ENCODE measurements at regions not wholly inside any gene's neighbourhood (a gene's known extent, or its start where the extent isn't known, plus 50 kb on each side); places are given as distances from the start of the nearest gene placed in this dataset.

GRCh38 chr2:234331566-234331965 is 165.3 kb downstream of the ARL4C start:
- H3K27me3 ChIP-seq, result no peaks in the 10 kb centered on the region
- no peak for DNase-seq
- TF ChIP-seq CTCF (IDR thresholded peaks at IDR 0.05), result no peak

GRCh38 chr2:234330902-234331301 is 166.0 kb downstream of the ARL4C start:
- DNase-seq, result no peak
- Histone ChIP-seq H3K4me3 (no peak overlapping the region), H3K27me3 (no peaks in the 10 kb centered on the region), H3K36me3 (no peaks in the 10 kb centered on the region), H3K9me3 (no peaks in the 10 kb centered on the region), H3K27ac (no peak overlapping the region), H3K4me1 (no peaks in the 10 kb centered on the region)
- TF ChIP-seq CTCF (IDR thresholded peaks at IDR 0.05), result no peak
- intact Hi-C loops (cut with DNase I; ENCODE audit: low total_unique reads), result no loop called here

More at GRCh38 chr2:234331566-234331965, 165.3 kb downstream of the ARL4C start:
- H3K27ac ChIP-seq, result no peak overlapping the region
- H3K9me3 ChIP-seq, result no peaks in the 10 kb centered on the region
- no peaks in the 10 kb centered on the region for H3K36me3 ChIP-seq
- no peaks in the 10 kb centered on the region for H3K4me1 ChIP-seq
- intact Hi-C loops (cut with DNase I; ENCODE audit: low total_unique reads), result no loop called here
- no peak overlapping the region for H3K4me3 ChIP-seq

GRCh38 chr2:234329202-234329960 is 167.5 kb downstream of the ARL4C start:
- no peak overlapping the region for H3K4me3 ChIP-seq
- H3K36me3 ChIP-seq, result no peaks in the 10 kb centered on the region
- intact Hi-C loops (cut with DNase I; ENCODE audit: low total_unique reads), result loop anchor here (1.0 kb wide), 1 partner anchor 12 kb away; no protein-coding TSS in a partner anchor
- no peak for TF ChIP-seq CTCF (IDR thresholded peaks at IDR 0.05)
- no peak for DNase-seq
- H3K27me3 ChIP-seq, result no peaks in the 10 kb centered on the region
- no peaks in the 10 kb centered on the region for H3K4me1 ChIP-seq
- H3K27ac ChIP-seq, result no peak overlapping the region
- H3K9me3 ChIP-seq, result no peaks in the 10 kb centered on the region

- intact Hi-C loops (cut with DNase I; ENCODE audit: low total_unique reads), result no loop called here
- TF ChIP-seq CTCF (IDR thresholded peaks at IDR 0.05), result no peak
- Histone ChIP-seq H3K4me3 (no peak overlapping the region), H3K9me3 (no peaks in the 10 kb centered on the region), H3K4me1 (no peaks in the 10 kb centered on the region), H3K36me3 (no peaks in the 10 kb centered on the region), H3K27me3 (no peaks in the 10 kb centered on the region), H3K27ac (no peak overlapping the region)
- DNase-seq, result no peak
Observed at GRCh38 chr2:234328444-234328990, 168.4 kb downstream of the ARL4C start.

GRCh38 chr2:234326694-234327093 is 170.2 kb downstream of the ARL4C start:
- H3K9me3 ChIP-seq, result no peaks in the 10 kb centered on the region
- TF ChIP-seq CTCF (IDR thresholded peaks at IDR 0.05), result no peak
- intact Hi-C loops (cut with DNase I; ENCODE audit: low total_unique reads), result no loop called here
- DNase-seq, result no peak
- no peaks in the 10 kb centered on the region for H3K36me3 ChIP-seq
- H3K4me1 ChIP-seq, result no peaks in the 10 kb centered on the region
- H3K4me3 ChIP-seq, result no peak overlapping the region
- H3K27me3 ChIP-seq, result no peaks in the 10 kb centered on the region
- H3K27ac ChIP-seq, result no peak overlapping the region

Measured in tibial artery (tissue), 4 donors.